ENCODE measurements at regions not wholly inside any gene's neighbourhood (a gene's known extent, or its start where the extent isn't known, plus 50 kb on each side); places are given as distances from the start of the nearest gene placed in this dataset.

DNA sequence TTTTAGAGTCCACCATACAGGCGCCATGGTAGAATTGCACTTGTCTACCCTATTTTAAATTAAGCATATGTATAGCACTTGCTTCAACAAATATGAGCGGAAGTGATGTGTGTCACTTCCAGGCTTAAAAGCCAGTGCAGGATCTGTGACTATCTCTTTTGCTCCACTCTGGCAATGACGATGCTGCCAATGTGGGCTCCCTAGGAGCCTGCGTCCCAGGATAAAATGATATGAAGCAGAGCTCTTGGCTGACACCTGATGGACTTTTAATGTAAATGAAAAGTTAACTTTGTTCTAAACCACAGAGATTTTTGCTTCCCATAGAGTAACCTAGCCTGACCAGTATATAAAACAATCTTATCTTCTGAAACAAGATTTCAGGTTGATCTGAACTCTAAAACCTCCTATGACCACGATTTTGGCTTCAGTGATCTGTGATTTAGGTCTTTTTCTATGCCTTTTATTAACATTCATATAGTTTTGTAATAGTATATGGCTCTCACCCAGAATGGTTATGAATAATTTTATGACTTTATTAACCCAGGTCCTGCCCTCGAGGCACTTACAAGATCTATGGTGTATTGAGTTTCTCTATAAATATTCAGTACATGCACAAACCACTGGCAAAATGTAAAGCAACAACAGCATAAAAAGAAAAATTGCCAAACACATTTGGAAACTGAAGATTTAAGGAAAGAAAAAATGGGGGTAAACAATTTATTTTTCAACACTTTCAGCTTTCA is 422.5 kb upstream of the PIK3C3 start:
- DNase-seq = no peak

DNA sequence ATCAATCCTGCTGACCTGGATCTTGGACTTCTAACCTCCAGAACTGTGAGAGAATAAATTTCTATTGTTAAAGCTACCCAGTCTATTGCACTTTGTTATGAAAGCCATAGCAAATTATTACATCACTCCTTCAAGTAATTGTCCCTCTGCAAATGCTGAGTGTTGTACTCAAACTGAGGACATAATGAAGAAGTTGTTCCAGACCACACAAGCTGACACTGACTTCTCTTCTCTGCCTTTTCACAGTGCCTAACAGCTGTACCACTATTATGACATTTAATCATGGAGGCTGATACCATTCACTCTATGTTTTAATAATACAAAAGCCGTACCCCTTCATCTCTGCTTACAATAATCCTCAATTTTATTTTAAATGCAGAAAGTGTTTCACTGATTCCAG is 424.1 kb upstream of the PIK3C3 start:
- no peak for DNase-seq

DNA sequence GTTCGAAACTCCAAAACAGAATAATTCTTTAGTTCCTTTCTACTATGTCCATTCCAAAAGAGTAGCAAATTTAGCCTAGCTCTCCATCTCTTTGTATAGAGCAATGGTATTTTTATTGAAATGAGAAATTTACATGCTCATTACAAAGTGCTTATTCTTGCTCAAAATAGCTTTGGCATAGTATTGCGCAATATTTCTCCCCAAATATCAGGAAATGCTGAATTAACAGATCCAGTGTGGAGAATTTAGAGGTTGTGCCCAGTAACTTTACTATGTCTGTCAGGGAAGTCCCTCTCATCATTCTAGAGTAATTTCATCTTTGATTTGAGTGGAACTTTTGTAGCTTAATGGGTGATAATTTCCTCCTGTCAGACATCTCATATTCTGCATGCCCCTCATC is 425.9 kb upstream of the PIK3C3 start:
- DNase-seq = no peak

DNA sequence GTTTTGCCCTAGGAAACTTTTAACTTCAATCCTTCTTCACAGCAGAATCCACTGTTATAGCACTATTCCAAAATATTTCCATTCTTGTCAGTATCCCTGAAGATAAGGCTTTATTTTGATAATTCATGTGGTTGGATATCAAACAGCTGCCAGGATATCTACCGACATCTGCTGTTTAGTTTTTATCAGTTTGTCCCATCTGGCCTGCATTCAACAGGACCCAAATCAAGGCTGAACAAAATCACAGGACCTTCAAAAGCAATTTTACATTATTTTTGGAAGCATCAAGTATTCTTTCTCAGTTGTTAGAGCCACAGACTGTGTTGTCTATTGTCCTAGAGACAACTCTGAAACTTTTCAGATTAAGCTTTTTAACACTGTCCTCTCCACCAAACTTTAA is 429.0 kb upstream of the PIK3C3 start:
- DNase-seq = no peak

DNA sequence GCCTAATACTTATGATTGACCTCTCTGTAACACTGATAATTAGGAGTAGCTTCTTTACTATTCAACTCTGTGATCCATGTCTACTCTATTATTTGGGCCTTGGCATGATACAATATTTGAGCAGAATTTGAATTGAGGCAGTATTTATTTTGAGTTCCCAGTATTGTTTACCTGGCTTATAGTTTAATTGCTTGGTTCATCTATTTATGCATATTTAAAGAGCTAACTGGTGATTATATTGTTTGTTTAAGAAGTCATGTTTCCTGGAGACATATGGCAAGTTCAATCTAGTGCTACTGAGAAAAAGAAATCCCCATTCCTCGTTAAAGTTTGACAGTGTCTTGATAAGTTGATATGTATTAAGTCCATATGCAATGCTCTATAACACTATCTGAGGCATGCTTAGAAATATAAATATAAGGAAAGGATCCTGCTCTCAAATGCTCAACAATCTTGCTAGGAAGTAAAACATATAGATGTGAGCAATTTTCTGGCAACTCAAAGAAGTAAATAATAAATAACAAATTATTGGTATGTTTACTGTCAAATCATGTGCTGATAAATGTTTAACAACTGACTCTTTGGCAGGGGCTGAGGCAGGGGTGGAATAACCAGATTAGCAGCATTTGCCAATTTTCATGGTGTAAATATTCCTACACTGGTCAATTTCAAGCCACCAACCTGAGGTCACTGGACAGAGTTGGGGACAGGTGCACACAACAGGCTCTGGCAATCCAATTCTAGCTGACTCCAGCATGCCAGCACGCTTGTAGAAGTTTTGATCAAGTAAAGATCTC is 430.2 kb upstream of the PIK3C3 start:
- no peak for DNase-seq

DNA sequence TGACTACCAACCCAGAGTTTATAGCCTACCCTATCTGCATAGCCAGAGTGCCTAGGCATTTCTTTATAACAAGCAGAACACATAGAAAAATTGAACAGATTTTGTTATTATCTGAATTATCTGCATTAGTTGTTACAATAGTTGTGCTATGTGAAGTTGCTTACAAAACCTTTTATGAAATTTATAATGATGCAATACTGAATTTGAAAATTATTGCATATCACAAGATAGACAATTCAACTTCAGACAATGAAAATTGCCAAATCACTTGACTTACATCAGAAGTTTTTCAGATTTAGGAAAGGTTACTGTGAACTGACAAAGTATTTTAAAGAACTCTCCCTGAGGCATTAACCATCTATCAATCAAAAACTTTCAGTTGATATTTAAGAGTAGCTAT is 437.9 kb upstream of the PIK3C3 start:
- DNase-seq = no peak

DNA sequence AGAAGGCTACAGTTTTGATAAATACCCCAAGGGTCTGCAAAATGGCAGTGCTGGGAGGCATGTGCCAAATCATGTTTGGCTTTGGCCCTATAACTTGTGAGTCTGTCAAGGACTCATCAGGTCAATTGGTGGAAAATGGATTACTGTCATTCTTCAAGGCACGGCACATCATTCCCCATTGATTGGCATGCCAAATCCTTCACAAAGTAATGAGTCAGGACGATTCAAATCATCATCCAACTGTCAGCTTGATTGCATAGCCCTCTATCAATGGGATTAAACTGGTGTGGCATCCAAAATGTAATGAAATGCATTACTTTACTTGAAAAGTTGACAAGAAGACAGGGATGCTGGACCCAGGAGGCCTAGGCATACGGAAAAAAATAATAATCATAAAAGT is 441.6 kb upstream of the PIK3C3 start:
- no peak for DNase-seq

DNA sequence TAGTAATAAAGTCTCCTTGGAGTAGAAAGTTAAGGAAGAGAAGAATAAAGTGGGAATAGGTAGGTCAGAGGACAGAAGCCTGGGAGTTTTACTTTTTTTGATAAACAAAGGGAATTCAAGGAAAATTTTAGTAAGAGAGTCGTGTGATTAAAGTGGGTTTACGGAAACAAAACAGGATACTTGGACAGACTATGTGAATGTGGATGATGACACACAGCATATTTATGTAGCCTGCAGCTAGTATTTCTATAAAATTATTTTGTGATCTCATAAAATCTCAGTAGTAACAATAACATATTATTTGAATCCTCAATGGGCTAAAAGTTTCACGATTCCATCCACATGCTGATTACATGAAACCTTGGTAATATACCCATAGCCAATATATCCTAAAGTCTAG is 450.7 kb upstream of the PIK3C3 start:
- DNase-seq = no peak

DNA sequence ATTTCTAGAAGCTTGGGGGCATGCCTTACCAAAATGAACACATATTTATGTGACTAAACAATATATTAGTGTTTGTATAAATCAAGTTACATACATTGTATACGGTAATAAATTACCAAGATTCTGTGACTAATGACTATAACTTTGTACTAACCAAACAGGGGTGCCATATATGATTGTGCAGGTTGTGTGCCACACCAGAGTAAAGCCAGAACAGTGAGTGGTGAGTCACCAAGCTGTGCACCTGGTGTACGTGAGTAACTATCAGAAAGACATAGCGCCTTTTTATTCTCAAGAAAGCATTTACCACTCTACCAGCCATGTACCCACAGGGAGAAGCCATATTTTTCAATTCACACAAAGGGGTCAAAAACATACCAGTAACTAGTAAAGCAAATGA is 453.2 kb upstream of the PIK3C3 start:
- no peak for DNase-seq

DNA sequence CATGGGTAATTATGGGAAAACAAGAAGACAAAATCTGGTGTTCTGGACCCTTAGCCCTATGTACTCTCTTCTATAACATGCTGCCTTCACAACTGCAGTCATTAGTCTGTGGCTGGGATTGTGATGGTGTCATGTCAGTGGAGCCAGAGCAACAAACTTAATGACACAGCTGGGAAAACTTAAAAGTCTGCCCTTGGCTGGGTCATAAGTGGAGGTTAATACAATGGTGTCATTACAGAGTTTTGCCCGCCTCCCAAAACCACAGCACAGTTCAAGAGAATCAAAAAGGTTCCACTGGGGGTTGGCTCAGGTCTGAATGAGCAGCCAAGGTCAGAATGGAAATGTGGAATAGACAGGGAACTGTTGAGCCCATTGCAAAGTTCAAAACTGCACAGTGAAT is 455.7 kb upstream of the PIK3C3 start:
- no peak for DNase-seq

DNA sequence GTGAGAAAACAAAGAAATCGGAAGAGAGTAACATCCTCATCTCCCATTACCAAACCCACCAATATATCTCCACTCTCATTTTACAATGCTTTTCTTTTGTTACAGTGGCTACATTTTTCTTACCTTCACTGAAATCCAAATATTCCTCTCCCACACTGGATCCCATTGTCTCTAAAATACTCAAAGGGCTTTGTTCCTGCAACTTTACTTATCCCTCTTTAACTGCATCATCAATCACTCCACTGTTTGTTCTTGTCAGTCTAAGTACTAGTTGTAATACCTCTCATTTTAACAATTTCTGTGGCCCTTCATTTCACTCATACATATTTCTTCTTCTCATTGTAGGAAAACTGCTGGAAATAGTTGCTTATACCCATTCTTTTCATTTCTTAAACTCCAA is 464.2 kb upstream of the PIK3C3 start:
- no peak for DNase-seq

DNA sequence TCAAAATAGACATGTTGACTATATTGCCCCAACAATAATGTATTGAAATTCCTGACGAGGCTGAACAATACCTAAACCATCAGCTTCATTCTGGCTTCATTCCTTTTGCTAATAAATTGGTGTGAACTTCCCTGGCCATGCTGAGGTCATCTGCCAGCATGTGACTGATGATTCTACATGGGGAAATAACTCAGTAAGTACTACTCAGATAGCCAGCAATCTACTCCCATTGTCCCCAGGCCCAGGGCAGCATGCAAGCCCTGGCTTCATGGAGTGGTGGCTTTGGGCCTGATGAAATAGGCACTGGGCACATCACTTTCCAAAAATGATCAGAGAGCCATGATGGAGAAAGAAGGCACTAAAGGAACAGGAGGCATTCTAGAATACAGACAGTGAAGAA is 468.5 kb upstream of the PIK3C3 start:
- no peak for DNase-seq

DNA sequence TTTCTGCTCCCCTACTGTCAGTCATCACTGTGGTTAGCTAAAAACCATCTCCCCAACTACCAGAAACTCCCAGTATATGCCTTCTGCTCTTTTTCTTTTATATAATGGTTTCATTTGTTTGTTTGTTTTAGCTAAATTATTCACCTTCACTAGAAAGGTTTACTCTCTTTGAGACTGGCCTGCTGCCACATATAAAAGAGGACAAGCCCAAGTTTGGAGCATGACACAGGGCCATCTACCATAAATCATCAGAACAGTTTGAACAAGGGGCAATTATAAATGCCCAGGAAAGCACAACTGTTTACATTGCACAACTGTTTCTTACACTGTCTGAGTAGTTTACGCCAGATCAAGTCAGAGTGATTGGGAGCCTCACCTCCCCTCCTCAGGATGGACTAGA is 471.0 kb upstream of the PIK3C3 start:
- no peak for DNase-seq

DNA sequence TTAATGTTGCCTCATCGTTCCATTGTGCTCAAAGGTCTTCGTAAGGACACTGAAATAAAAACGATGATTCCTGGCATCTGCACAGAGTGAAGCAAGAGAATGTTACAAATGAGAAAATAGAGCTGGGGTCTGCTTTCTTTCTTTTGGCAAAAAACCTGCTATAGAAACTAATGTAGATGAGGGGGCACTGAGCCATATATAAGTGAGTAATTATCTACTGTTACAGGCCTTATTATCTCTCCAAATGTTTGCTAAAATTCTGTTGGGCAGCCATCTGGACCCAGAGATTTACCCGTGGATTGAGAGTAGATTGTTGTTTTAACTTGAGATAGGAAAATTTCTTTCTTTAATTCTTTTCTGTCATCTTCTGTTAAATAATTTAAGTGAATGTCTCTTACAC is 472.5 kb upstream of the PIK3C3 start:
- no peak for DNase-seq

DNA sequence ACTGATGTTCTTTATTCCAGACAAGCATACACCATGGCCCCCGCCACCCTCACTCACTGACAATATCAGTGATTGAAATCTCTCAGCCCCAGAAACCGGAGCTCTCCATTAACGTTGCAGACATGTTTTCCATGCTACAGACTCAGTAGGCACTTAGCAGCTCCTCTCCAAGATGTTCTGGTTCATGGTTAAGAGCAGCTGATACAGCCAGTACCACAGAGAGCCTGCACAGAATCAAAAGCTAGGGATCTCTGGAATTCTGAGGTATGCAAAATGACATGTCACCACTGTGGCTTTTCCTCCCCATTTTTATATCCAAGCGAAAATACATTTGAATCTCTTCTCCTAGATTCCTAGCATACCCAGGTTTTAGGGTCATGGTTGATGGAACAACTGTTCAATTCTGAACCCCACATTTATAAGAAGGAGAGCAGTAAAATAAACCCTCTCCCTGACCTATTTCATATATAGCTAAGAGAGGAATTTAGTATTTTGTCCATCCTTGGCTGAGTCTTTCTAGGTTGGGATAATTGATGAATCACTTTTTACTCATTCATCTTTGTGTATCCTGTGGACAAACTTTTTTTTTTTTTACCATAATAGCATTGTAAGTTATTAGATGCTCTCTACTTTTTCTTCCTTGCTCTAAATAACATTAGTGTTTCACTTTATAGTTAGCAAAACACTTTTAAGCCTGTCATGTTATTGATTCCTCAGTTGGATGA is 488.4 kb upstream of the PIK3C3 start:
- no peak for DNase-seq

DNA sequence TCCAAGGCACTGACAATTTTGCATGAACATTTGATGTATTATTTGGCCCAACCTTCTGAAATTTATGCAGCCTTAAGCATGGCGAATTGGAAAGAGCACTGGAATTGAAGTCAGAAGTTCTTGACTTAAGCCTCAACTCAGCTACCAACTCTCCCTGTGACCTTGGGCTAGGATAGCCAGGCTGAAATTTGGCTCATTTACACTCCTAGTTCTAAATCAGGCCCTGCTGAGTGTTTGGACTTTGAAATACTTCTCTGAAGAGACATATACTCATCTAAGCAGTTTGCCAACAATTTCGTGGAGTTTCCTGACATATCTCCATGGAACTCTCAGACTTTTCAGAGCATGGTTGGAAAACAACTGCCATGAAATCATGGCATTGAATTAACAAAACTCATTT is 489.6 kb upstream of the PIK3C3 start:
- DNase-seq = no peak

DNA sequence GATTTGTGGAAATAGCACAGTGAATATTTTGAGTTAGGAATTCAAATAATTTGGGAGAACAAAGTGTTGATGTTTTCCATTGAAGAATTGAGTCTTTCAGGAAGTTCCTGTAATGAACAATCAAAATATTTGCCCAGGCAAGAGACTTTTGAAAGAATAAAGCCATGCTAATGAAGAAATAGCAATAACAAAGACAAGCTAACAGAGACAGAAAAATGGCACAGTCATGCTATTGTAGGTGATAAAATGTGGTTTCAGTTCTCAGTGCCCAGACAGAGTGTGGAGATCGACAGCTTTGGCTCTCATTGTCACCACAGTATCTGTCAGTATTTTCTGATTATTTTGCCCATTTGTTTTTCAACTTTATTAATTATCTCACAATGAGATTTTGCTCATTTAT is 490.8 kb upstream of the PIK3C3 start:
- no peak for DNase-seq

DNA sequence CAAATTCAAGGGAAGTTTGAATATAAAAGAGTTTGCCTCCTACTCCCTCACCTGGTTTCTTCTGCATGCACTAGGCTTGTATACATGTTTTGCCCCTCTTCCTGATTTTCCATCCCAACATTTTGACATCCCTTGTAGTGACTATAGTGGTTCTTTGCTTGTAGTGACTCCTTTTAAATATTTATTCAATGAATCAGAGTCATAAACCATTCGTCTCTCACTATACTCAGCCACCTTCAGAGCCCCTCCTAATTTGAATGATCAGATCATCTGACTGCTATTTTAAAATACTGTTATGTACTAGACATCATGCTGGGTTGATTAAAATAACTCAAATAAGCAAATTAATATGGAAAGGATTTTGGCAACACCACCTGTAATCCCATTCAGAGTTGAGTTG is 492.1 kb upstream of the PIK3C3 start:
- no peak for DNase-seq

DNA sequence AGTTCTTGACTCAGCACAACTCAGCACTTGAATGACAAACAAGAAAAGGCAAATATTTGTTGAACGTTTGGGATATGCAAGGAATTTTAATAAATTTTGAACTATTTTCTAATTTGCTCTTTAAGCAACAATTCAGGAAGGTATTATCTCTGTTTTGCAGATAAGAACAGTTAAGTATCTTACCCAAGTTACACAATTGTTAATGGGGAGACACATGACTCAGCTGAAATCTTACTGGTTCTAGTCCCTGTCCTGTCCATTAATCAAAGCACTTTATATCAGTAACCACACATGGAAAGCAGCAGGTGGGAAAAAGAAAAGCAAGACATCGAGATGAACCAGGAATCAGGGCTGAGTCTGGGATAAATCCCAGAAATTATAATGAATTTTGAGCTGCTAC is 493.9 kb upstream of the PIK3C3 start:
- DNase-seq = no peak

DNA sequence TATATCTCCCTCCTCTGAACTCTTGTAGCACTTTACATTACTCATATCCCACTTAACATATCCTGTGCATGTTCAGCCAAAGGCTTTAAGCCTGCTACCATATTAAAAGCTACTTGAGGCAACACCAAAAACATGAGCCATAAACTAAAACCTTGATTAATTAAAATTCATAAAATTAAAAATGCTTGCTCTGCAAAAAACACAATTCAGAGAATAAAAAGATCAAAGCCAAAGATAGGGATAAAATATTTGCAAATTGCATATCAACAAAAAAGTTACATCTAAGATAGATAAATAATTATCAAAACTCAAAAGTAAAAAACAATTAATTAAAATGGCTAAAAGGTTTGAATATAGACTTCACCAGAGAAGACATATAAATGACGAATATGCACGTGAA is 495.4 kb upstream of the PIK3C3 start:
- DNase-seq = no peak

DNA sequence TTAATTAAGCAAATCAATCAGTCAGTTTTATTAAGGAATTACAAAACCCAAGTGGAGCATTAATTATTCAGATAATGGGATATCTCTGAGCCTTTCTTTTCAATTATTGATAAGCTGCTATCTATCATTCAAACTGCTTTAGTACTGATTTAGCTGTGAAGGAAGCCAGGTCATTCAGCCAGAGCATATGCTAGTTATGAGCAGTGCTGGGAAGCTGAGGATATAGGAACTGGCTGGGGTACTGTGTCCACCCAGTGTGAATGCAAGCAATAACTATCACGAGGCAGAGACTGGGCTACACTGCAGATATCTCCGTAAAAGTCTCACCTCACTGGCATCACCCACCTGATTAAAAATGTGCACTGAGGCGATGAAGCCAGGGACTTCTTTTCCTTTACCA is 496.7 kb upstream of the PIK3C3 start:
- DNase-seq = no peak

DNA sequence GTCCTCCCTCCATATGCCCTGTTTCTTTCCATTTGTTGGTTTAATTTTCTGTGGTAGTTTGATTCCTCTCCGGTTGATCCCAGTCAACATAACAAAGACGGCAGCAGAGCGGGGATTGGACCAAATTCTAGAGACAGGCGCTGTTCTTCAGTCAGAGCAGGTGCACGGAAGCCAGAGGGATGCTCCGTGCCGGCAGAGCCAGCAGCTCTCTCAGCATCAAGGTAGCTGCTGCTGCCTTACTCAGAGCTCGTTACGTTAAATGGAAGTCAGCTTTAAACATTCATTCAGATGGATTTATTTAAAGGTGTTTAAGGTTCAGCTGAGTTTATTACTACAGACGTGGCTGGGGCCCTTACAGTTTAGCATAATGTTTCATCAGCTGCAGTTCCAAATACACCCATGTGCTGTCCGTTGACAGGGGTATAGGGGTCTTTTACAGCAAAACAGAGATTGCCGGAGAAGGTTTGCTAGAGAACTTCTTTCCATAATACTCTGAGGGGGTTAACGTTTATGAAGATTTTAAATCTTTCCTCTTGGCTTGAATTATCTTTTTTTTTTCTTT is 497.2 kb upstream of the PIK3C3 start:
- no peak for DNase-seq

DNA sequence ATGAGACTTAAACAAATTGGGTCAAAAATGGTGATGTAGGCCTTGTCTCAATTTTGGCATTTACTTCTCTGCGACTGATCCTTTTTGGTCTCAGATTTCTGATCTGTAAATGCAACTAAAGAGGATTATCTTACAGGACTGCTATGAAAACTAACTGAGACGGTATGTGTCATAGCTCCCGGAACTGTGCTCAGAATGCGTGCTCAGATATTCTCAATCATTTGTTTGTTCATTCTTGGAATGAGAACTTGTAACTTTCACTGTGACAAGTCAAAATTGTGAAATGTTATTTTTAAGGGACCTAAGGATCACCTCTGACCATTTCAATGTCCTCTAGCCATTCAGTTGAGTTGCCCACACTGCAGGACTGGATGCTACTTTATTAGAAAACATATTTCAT is 498.2 kb upstream of the PIK3C3 start:
- DNase-seq = no peak

DNA sequence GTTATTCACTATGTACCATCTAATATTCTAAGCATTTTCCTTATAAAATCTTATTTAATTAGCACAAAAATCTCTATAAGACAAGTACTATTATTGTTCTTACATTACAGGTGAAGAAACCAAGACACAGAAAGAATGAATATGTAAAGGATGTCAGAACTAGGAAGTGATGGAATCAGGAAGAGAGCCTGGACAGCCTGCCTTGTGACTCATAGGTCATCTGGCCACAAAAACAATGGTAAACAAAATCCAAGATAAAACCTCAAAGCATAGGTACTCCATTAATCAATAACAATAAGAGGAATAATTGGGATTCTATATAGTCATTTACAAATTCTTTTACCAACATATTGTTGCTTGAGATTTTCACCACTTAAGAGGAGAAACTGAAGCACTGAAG is 505.4 kb upstream of the PIK3C3 start:
- no peak for DNase-seq

Measured in hippocampal formation (tissue), 2 donors.